ENCODE measurements at regions not wholly inside any gene's neighbourhood (a gene's known extent, or its start where the extent isn't known, plus 50 kb on each side); places are given as distances from the start of the nearest gene placed in this dataset.

GRCh38 chr9:21679432-21679831 lies 123.0 kb upstream of the MTAP start:
- TF ChIP-seq CTCF (IDR thresholded peaks at IDR 0.05) = no peak
- TF ChIP-seq POLR2A (IDR thresholded peaks at IDR 0.05) = no peak
